H1 (cell line): ENCODE measurements at regions not wholly inside any gene's neighbourhood (a gene's known extent, or its start where the extent isn't known, plus 50 kb on each side); places are given as distances from the start of the nearest gene placed in this dataset.

Experiments used
- CTCF ChIA-PET: fragments of 300-600 bp; sonication (Branson Sonifier 250); formaldehyde crosslinking; loops from one replicate; lab custom pipeline; 2021; ENCODE audit not compliant: partially characterized antibody; lab: Charles Lee
- POLR2A ChIA-PET: fragments of 300-600 bp; sonication (Branson Sonifier 250); formaldehyde crosslinking; loops from one replicate; lab custom pipeline; 2021; ENCODE audit warnings: inconsistent platforms; ENCODE audit not compliant: partially characterized antibody; lab: Charles Lee
- DNase-seq, 2 experiments: peaks; one replicate each; pipeline versions ENCODE4 v3.0.0 to v3.0.0-alpha.2; 2010 to 2022; ENCODE audit warnings: low spot score in 2 of 2, low read depth in 1 of 2, mixed read lengths in 1 of 2
- FAIRE-seq: peaks from 2 replicates; lab custom pipeline; 2011; peaks lifted over from hg19 to GRCh38; lab: Jason Lieb, UNC
- H2AFZ ChIP-seq: 2 replicates; pipeline ENCODE4 v1.8.1; 2012; ENCODE audit warnings: low read length, inconsistent platforms
- H2AK5ac ChIP-seq: 2 replicates; pipeline ENCODE4 v1.6.1; 2013; ENCODE audit warnings: low read depth, low read length
- H2BK120ac ChIP-seq: replicated peaks from 2 replicates; pipeline ENCODE3; 2013; ENCODE audit warnings: low read depth, low read length, inconsistent platforms
- H2BK12ac ChIP-seq: 2 replicates; pipeline ENCODE4 v1.6.1; 2013; ENCODE audit warnings: low read depth, low read length
- H2BK15ac ChIP-seq: 2 replicates; pipeline ENCODE4 v1.6.1; 2013; ENCODE audit warnings: low read length
- H2BK20ac ChIP-seq: 2 replicates; pipeline ENCODE4 v1.6.1; 2013; ENCODE audit warnings: low read length
- H2BK5ac ChIP-seq: 2 replicates; pipeline ENCODE4 v1.6.1; 2013; ENCODE audit warnings: low read depth, low read length
- H3K14ac ChIP-seq: 2 replicates; pipeline ENCODE4 v1.6.1; 2013; ENCODE audit warnings: inconsistent platforms; ENCODE audit not compliant: insufficient read length
- H3K18ac ChIP-seq: 2 replicates; pipeline ENCODE4 v1.6.1; 2013; ENCODE audit warnings: low read length; ENCODE audit errors: extremely low read depth
- H3K23ac ChIP-seq: 2 replicates; pipeline ENCODE4 v1.6.1; 2013; ENCODE audit warnings: inconsistent platforms; ENCODE audit not compliant: insufficient read length
- H3K23me2 ChIP-seq: 2 replicates; pipeline ENCODE4 v1.6.1; 2013; ENCODE audit warnings: low read depth, low read length
- H3K27ac ChIP-seq: 2 replicates; pipeline ENCODE4 v1.6.1; 2011; ENCODE audit warnings: low read depth, low read length, inconsistent platforms
- H3K27me3 ChIP-seq, 4 experiments: replicated peaks in 1 of 4; 1 replicate in 1 of 4; 2 replicates in 3 of 4; pipeline versions ENCODE4 v1.6.1 to v1.8.1; 2011 to 2013; ENCODE audit warnings: low read length in 3 of 4, mild to moderate bottlenecking in 3 of 4, inconsistent platforms in 2 of 4, mixed read lengths in 2 of 4, moderate library complexity in 1 of 4; ENCODE audit not compliant: control insufficient read depth in 3 of 4, insufficient read depth in 3 of 4; ENCODE audit errors: extremely low read depth in 1 of 4
- H3K36me3 ChIP-seq, 4 experiments: 2 replicates each; pipeline versions ENCODE4 v1.6.1 to v1.8.1; 2011 to 2013; ENCODE audit warnings: mild to moderate bottlenecking in 4 of 4, low read length in 3 of 4, moderate library complexity in 2 of 4, control low read depth in 1 of 4, inconsistent platforms in 1 of 4; ENCODE audit not compliant: insufficient read depth in 4 of 4, control insufficient read depth in 2 of 4
- H3K4ac ChIP-seq: replicated peaks from 2 replicates; pipeline ENCODE3; 2013; ENCODE audit warnings: low read length, low read depth, mixed read lengths, inconsistent platforms; ENCODE audit not compliant: insufficient read length
- H3K4me1 ChIP-seq, 4 experiments: replicated peaks in 1 of 4; 1 replicate in 1 of 4; 2 replicates in 3 of 4; pipeline versions ENCODE4 v1.6.1 to v1.8.1; 2011 to 2013; ENCODE audit warnings: low read length in 3 of 4, inconsistent platforms in 2 of 4, mixed read lengths in 1 of 4; ENCODE audit not compliant: insufficient read depth in 4 of 4, control insufficient read depth in 3 of 4
- H3K4me2 ChIP-seq, 2 experiments: 2 replicates each; pipeline versions ENCODE4 v1.6.1 to v1.8.1; 2011 to 2013; ENCODE audit warnings: low read depth in 2 of 2, low read length in 2 of 2, control low read depth in 1 of 2, inconsistent platforms in 1 of 2, mild to moderate bottlenecking in 1 of 2; ENCODE audit not compliant: insufficient read depth in 1 of 2
- H3K4me3 ChIP-seq, 4 experiments: fragments of 200-600, 300-600 bp in 1 of 4; sonication (generic), shearing (Covaris generic), sonication (Bioruptor Twin) in 1 of 4; 2 replicates each; pipeline versions ENCODE4 v1.5.1 to v1.8.1; 2011 to 2016; ENCODE audit warnings: low read length in 4 of 4, low read depth in 3 of 4, control low read depth in 2 of 4, inconsistent platforms in 2 of 4, mild to moderate bottlenecking in 2 of 4, mixed read lengths in 1 of 4, moderate library complexity in 1 of 4; ENCODE audit not compliant: insufficient read depth in 2 of 4; ENCODE audit errors: extremely low read depth in 1 of 4
- H3K56ac ChIP-seq: replicated peaks from 2 replicates; pipeline ENCODE3; 2013; ENCODE audit warnings: low read depth, mild to moderate bottlenecking, mixed read lengths, low read length, inconsistent platforms; ENCODE audit not compliant: insufficient read length
- H3K79me1 ChIP-seq: 2 replicates; pipeline ENCODE4 v1.6.1; 2013; ENCODE audit warnings: low read depth, low read length, control low read depth
- H3K79me2 ChIP-seq, 2 experiments: 2 replicates each; pipeline versions ENCODE4 v1.6.1 to v1.8.1; 2012 to 2013; ENCODE audit warnings: low read length in 2 of 2, mild to moderate bottlenecking in 2 of 2, inconsistent platforms in 1 of 2; ENCODE audit not compliant: insufficient read depth in 2 of 2, control insufficient read depth in 1 of 2
- H3K9ac ChIP-seq, 4 experiments: replicated peaks in 1 of 4; 1 replicate in 1 of 4; 2 replicates in 3 of 4; pipeline versions ENCODE4 v1.6.1 to v1.8.1; 2011 to 2013; ENCODE audit warnings: low read depth in 3 of 4, low read length in 3 of 4, control low read depth in 2 of 4, mild to moderate bottlenecking in 2 of 4, moderate library complexity in 2 of 4, inconsistent platforms in 1 of 4; ENCODE audit errors: extremely low read depth in 1 of 4
- H3K9me3 ChIP-seq, 2 experiments: 2 replicates each; pipeline versions ENCODE4 v1.6.1 to v1.8.1; 2012 to 2013; ENCODE audit warnings: mild to moderate bottlenecking in 2 of 2, moderate library complexity in 2 of 2, control low read depth in 1 of 2, inconsistent platforms in 1 of 2, low read depth in 1 of 2, low read length in 1 of 2, mixed read lengths in 1 of 2; ENCODE audit not compliant: insufficient read depth in 2 of 2
- H4K20me1 ChIP-seq, 2 experiments: replicated peaks in 1 of 2; 2 replicates each; pipeline versions ENCODE3 to v1.8.1; 2011 to 2013; ENCODE audit warnings: inconsistent platforms in 2 of 2, low read length in 2 of 2, mild to moderate bottlenecking in 1 of 2; ENCODE audit not compliant: insufficient read depth in 2 of 2, control insufficient read depth in 1 of 2
- H4K5ac ChIP-seq: 2 replicates; pipeline ENCODE4 v1.6.1; 2013; ENCODE audit warnings: low read length, low read depth, mixed read lengths, inconsistent platforms; ENCODE audit not compliant: insufficient read length
- H4K8ac ChIP-seq: 2 replicates; pipeline ENCODE4 v1.8.0; 2013; ENCODE audit warnings: mild to moderate bottlenecking, moderate library complexity, low read length, inconsistent platforms; ENCODE audit not compliant: insufficient read depth; ENCODE audit errors: extremely low read depth
- H4K91ac ChIP-seq: replicated peaks from 2 replicates; pipeline ENCODE3; 2013; ENCODE audit warnings: low read length, mixed read lengths, inconsistent platforms; ENCODE audit not compliant: insufficient read length
- CBX5 ChIP-seq: fragments of 300-800, 300-1000 bp; sonication (generic); IDR thresholded peaks from 2 replicates; pipeline ENCODE4 v1.7.1; 2016; ENCODE audit warnings: antibody characterized with exemption, low read length, low read depth
- CBX8 ChIP-seq: fragments of 300-800, 300-1000 bp; sonication (generic); IDR thresholded peaks from 2 replicates; pipeline ENCODE4 v1.7.1; 2016; ENCODE audit warnings: low read depth, low read length, borderline replicate concordance
- CEBPB ChIP-seq: IDR thresholded peaks from 2 replicates; pipeline ENCODE4 v1.6.1; 2012; ENCODE audit warnings: low read depth, low read length
- CHD1 ChIP-seq: IDR thresholded peaks from 2 replicates; pipeline ENCODE4 v1.6.1; 2012; ENCODE audit warnings: low read depth, low read length, improper control_type of control experiment
- CTBP2 ChIP-seq: IDR thresholded peaks from 2 replicates; pipeline ENCODE4 v1.7.0; 2011; ENCODE audit warnings: borderline replicate concordance, mild to moderate bottlenecking, moderate library complexity, mixed read lengths, low read length; ENCODE audit not compliant: insufficient read depth, insufficient read length
- EP300 ChIP-seq, 2 experiments: IDR thresholded peaks; 1 replicate in 1 of 2; 2 replicates in 1 of 2; pipeline ENCODE4 v1.6.1; 2011 to 2012; ENCODE audit warnings: low read depth in 2 of 2, low read length in 2 of 2, mild to moderate bottlenecking in 2 of 2, borderline replicate concordance in 1 of 2, inconsistent platforms in 1 of 2, moderate library complexity in 1 of 2
- KDM1A ChIP-seq: fragments of 200-600, 300-600 bp; sonication (generic); IDR thresholded peaks from 2 replicates; pipeline ENCODE4 v1.7.1; 2016; ENCODE audit warnings: mild to moderate bottlenecking, low read length, borderline replicate concordance
- NRF1 ChIP-seq: IDR thresholded peaks from 2 replicates; pipeline ENCODE4 v1.6.1; 2011; ENCODE audit warnings: mild to moderate bottlenecking, low read depth, low read length, improper control_type of control experiment
- PHF8 ChIP-seq: fragments of 200-600 bp; sonication (generic); conservative IDR thresholded peaks from 2 replicates; pipeline ENCODE4 v1.7.1; 2012; ENCODE audit warnings: low read depth, mild to moderate bottlenecking, inconsistent platforms, low read length, moderate library complexity
- POLR2A ChIP-seq, 2 experiments: IDR thresholded peaks; 1 replicate in 1 of 2; 2 replicates in 1 of 2; pipeline ENCODE4 v1.6.1; 2011; ENCODE audit warnings: low read depth in 2 of 2, low read length in 2 of 2, mild to moderate bottlenecking in 2 of 2; ENCODE audit errors: control extremely low read depth in 1 of 2
- POU5F1 ChIP-seq: IDR thresholded peaks from 2 replicates; pipeline ENCODE4 v1.6.1; 2011; ENCODE audit warnings: low read depth, mild to moderate bottlenecking, low read length, moderate library complexity
- RFX5 ChIP-seq: IDR thresholded peaks from 2 replicates; pipeline ENCODE4 v1.6.1; 2011; ENCODE audit warnings: low read depth, low read length, improper control_type of control experiment, borderline replicate concordance
- SIX5 ChIP-seq: IDR thresholded peaks from 2 replicates; pipeline ENCODE4 v1.6.1; 2011; ENCODE audit warnings: mild to moderate bottlenecking, low read depth, low read length
- SP1 ChIP-seq: IDR thresholded peaks from 2 replicates; pipeline ENCODE4 v1.6.1; 2011; ENCODE audit warnings: low read depth, low read length
- TBP ChIP-seq: IDR thresholded peaks from 2 replicates; pipeline ENCODE4 v1.6.1; 2011; ENCODE audit warnings: low read depth, low read length, improper control_type of control experiment
- TEAD4 ChIP-seq: IDR thresholded peaks from 2 replicates; pipeline ENCODE4 v1.6.1; 2012; ENCODE audit warnings: low read depth, low read length, inconsistent platforms, mixed read lengths
- WGBS, 2 experiments: shearing (Covaris generic) in 1 of 2; methylation state at CpG; one replicate each; pipeline versions ENCODE4 v1.1.6 to v1.1.7; 2013 to 2015; ENCODE audit warnings: low lambda C conversion rate in 2 of 2, mixed read lengths in 2 of 2, inconsistent platforms in 1 of 2, low coverage in 1 of 2, missing lambda C conversion rate in 1 of 2; ENCODE audit not compliant: insufficient replicate concordance in 2 of 2, insufficient coverage in 1 of 2, insufficient read length in 1 of 2; ENCODE audit errors: extremely low coverage in 1 of 2, missing lambda C conversion rate in 1 of 2; 5-methylcytosine and 5-hydroxymethylcytosine counted together

DNA sequence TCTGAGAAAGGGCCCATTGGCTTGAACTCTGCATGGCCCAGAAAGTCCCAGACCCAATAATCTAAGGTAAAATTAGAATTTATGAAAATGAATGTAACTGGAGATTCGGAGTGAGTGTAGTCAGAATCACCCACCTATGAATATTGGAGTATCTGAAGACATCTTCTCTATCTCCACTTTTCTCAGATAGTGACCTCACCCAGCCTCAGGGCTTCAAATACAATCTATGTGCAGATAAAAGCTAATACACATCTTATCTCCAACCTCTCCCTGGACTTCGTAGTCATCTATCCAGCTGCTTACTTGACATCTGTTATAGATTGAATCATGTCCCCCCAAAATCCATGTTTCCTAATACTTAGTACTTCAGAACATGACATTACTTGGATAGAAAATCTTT is 263.2 kb downstream of the RAD51AP2 start:
- Histone ChIP-seq H4K20me1 (no peaks in the 10 kb centered on the region), H4K8ac (no peak overlapping the region), H2BK20ac (no peak overlapping the region), H3K23ac (no peak overlapping the region), H3K4me1 (no peaks in the 10 kb centered on the region), H3K27ac (no peak overlapping the region), H3K4ac (no peak overlapping the region), H4K91ac (no peak overlapping the region), H2AFZ (no peak overlapping the region), H3K14ac (no peak overlapping the region), H2AK5ac (no peak overlapping the region), H3K9ac (no peak overlapping the region), H3K36me3 (no peaks in the 10 kb centered on the region), H2BK5ac (no peak overlapping the region), H3K27me3 (no peaks in the 10 kb centered on the region; a peak in 1 of 7 replicates), H3K79me1 (no peaks in the 10 kb centered on the region), H3K56ac (no peak overlapping the region), H3K23me2 (no peaks in the 10 kb centered on the region), H2BK12ac (no peak overlapping the region), H2BK15ac (no peak overlapping the region), H2BK120ac (no peak overlapping the region), H3K4me2 (no peak overlapping the region), H4K5ac (no peak overlapping the region), H3K18ac (no peak overlapping the region), H3K9me3 (no peaks in the 10 kb centered on the region), H3K79me2 (no peaks in the 10 kb centered on the region), H3K4me3 (no peak overlapping the region)
- DNase-seq (no peak), FAIRE-seq (no peak)
- ChIA-PET CTCF (no interaction called here), POLR2A (no interaction called here)
- WGBS, 2 experiments: 86% methylated on average over 2 of the region's 2 CpGs; no CpG with 5 or more reads in 1 of the 2 experiments
- no peak for TF ChIP-seq RFX5
- no peak for TF ChIP-seq NRF1
- TF ChIP-seq CBX8: no peak
- TF ChIP-seq POU5F1: no peak
- no peak for TF ChIP-seq TEAD4
- TF ChIP-seq CHD1: no peak
- no peak for TF ChIP-seq SIX5
- TF ChIP-seq PHF8: no peak
- no peak for TF ChIP-seq CTBP2
- no peak for TF ChIP-seq CEBPB
- no peak for TF ChIP-seq KDM1A
- TF ChIP-seq CBX5: no peak
- TF ChIP-seq POLR2A (IDR thresholded peaks at IDR 0.05; ENCODE audit: control extremely low read depth in 1 of 2, low read depth in 2 of 2, low read length in 2 of 2): no peak
- TF ChIP-seq EP300 (IDR thresholded peaks at IDR 0.05; ENCODE audit: borderline replicate concordance in 1 of 2, low read depth in 2 of 2, low read length in 2 of 2): no peak
- TF ChIP-seq SP1: no peak
- no peak for TF ChIP-seq TBP
